ENCODE measurements at regions not wholly inside any gene's neighbourhood (a gene's known extent, or its start where the extent isn't known, plus 50 kb on each side); places are given as distances from the start of the nearest gene placed in this dataset.

- Histone ChIP-seq H3K4me2 (ENCODE audit: low read length) (no peak overlapping the region), H3K4me3 (replicated peaks in 1 of 2; ENCODE audit: low read depth in 1 of 2, low read length in 2 of 2) (no peak overlapping the region), H2AFZ (ENCODE audit: low read depth, low read length, poor library complexity, severe bottlenecking) (no peak overlapping the region), H3K27me3 (ENCODE audit: insufficient read depth, low read length) (peaks cover 81% of the 10 kb centered on the region), H3K4me1 (ENCODE audit: control insufficient read depth in 1 of 2, insufficient read depth in 2 of 2, low read length in 2 of 2) (no peaks in the 10 kb centered on the region), H4K20me1 (ENCODE audit: insufficient read depth) (no peaks in the 10 kb centered on the region), H3K36me3 (ENCODE audit: control insufficient read depth in 1 of 2, insufficient read depth in 2 of 2, low read length in 2 of 2) (no peaks in the 10 kb centered on the region), H3K9ac (ENCODE audit: low read length) (no peak overlapping the region), H3K9me2 (ENCODE audit: insufficient read depth) (no peaks in the 10 kb centered on the region), H3K79me2 (ENCODE audit: insufficient read depth, low read length) (no peaks in the 10 kb centered on the region), H3K9me3 (ENCODE audit: control insufficient read depth in 1 of 2, insufficient read depth in 1 of 2, low read depth in 1 of 2, low read length in 2 of 2) (no peaks in the 10 kb centered on the region), H3K27ac (ENCODE audit: low read depth, low read length) (no peak overlapping the region)
- no peak for DNase-seq (ENCODE audit: low read depth, low spot score)
- no peak for ATAC-seq
- RAD21 ChIA-PET (ENCODE audit: low non-redundant PET in 1 of 2, low total read pairs in 2 of 2, uncharacterized antibody in 2 of 2, unreplicated experiment in 2 of 2) = no interaction called here
- CTCF ChIA-PET = no interaction called here
- no TSS peak for BruUV-seq (replicated peaks)
- intact Hi-C loops (cut with micrococcal nuclease) = no loop called here
- TF ChIP-seq CTCF (IDR thresholded peaks at IDR 0.05 in 2 of 3, conservative IDR thresholded peaks at IDR 0.05 in 1 of 3; ENCODE audit: borderline replicate concordance in 1 of 3, insufficient read depth in 1 of 3, low read depth in 2 of 3, low read length in 2 of 3) = no peak
- POLR2A ChIA-PET = no interaction called here
Measured at GRCh38 chr1:114207635-114208034, 54.0 kb upstream of the SYT6 start.

GRCh38 chr1:114206392-114206791 is 52.7 kb upstream of the SYT6 start:
- ATAC-seq (no peak), DNase-seq (ENCODE audit: low read depth, low spot score) (no peak)
- intact Hi-C loops (cut with micrococcal nuclease) = no loop called here
- H3K9me3 ChIP-seq (ENCODE audit: control insufficient read depth in 1 of 2, insufficient read depth in 1 of 2, low read depth in 1 of 2, low read length in 2 of 2) = no peaks in the 10 kb centered on the region
- no peaks in the 10 kb centered on the region for H3K79me2 ChIP-seq (ENCODE audit: insufficient read depth, low read length)
- peaks cover 81% of the 10 kb centered on the region for H3K27me3 ChIP-seq (ENCODE audit: insufficient read depth, low read length)
- no peaks in the 10 kb centered on the region for H3K4me1 ChIP-seq (ENCODE audit: control insufficient read depth in 1 of 2, insufficient read depth in 2 of 2, low read length in 2 of 2)
- RAD21 ChIA-PET (ENCODE audit: low non-redundant PET in 1 of 2, low total read pairs in 2 of 2, uncharacterized antibody in 2 of 2, unreplicated experiment in 2 of 2) = no interaction called here
- no peak overlapping the region for H3K27ac ChIP-seq (ENCODE audit: low read depth, low read length)
- no peaks in the 10 kb centered on the region for H4K20me1 ChIP-seq (ENCODE audit: insufficient read depth)
- H3K9ac ChIP-seq (ENCODE audit: low read length) = no peak overlapping the region
- H2AFZ ChIP-seq (ENCODE audit: low read depth, low read length, poor library complexity, severe bottlenecking) = no peak overlapping the region
- no peaks in the 10 kb centered on the region for H3K36me3 ChIP-seq (ENCODE audit: control insufficient read depth in 1 of 2, insufficient read depth in 2 of 2, low read length in 2 of 2)
- CTCF ChIA-PET = no interaction called here
- no TSS peak for BruUV-seq (replicated peaks)
- no peak overlapping the region for H3K4me2 ChIP-seq (ENCODE audit: low read length)
- H3K9me2 ChIP-seq (ENCODE audit: insufficient read depth) = no peaks in the 10 kb centered on the region
- H3K4me3 ChIP-seq (replicated peaks in 1 of 2; ENCODE audit: low read depth in 1 of 2, low read length in 2 of 2) = no peak overlapping the region
- no peak for TF ChIP-seq REST (IDR thresholded peaks at IDR 0.05; ENCODE audit: low read depth)
- no peak for TF ChIP-seq POLR2AphosphoS5 (IDR thresholded peaks at IDR 0.05; ENCODE audit: low read depth, low read length)
- no peak for TF ChIP-seq YY1 (IDR thresholded peaks at IDR 0.05; ENCODE audit: extremely low read depth, insufficient replicate concordance, low read depth, low read length)
- TF ChIP-seq CBX3 (IDR thresholded peaks at IDR 0.05; ENCODE audit: low read depth) = no peak
- POLR2A ChIA-PET = no interaction called here
